HG03066 (cell line): ENCODE measurements at regions not wholly inside any gene's neighbourhood (a gene's known extent, or its start where the extent isn't known, plus 50 kb on each side); places are given as distances from the start of the nearest gene placed in this dataset.

Experiments used
- ATAC-seq: cut with Tn5 transposase; IDR thresholded peaks from one replicate; pipeline ENCODE4 v1.9.1; 2021; ENCODE audit warnings: low read depth; ENCODE audit not compliant: unreplicated experiment

DNA sequence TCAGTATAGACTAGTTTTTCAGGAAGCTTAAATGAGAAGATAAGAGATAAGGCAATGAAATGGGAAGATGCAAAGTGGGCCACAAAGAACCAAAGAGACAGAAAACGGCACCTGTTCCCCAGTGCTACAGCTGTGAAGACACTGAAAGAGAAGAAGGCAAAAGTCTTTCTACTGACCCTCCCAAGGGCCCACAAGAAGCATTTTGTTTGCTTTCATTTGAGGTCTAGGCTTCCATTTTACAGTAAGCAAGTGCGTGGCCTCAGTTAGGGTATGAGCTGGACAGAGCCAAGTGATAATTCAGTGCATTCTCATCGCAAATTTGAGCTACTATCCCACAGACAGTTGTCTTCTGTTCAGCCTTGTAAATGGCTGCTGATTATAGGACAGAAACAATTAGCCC lies 53.4 kb upstream of the STK17B start:
- ATAC-seq: no peak

DNA sequence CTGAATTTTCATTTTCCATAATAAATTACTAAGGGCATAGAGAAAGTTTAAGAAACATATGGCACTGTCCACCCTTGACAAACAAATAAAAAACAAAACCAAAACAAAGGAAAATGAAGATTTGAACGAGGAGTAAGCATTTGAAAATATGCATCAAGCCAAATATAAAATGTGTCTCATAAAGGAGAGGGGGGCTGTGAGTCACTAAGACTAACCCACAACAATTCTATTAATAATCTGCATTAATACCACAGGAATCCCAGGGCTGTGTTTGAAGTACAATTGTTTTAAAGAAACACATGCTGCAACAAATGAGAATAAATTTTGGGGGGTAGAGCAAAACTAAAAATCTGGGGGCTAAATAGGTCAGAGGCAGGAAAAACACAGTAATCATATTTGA lies 53.8 kb upstream of the STK17B start:
- no peak for ATAC-seq

GRCh38 chr2:196226058-196226706 lies 54.8 kb upstream of the STK17B start:
- no peak for ATAC-seq

- ATAC-seq: no peak
Observed at GRCh38 chr2:196226707-196227065, 55.3 kb upstream of the STK17B start.

GRCh38 chr2:196229013-196229412 lies 57.6 kb upstream of the STK17B start:
- no peak for ATAC-seq

GRCh38 chr2:196230061-196230854 lies 58.9 kb upstream of the STK17B start:
- ATAC-seq: no peak

GRCh38 chr2:196233021-196233804 lies 61.8 kb upstream of the STK17B start:
- ATAC-seq: peak; percentile 16

GRCh38 chr2:196233805-196234475 lies 62.6 kb upstream of the STK17B start:
- peak; percentile 80 for ATAC-seq

DNA sequence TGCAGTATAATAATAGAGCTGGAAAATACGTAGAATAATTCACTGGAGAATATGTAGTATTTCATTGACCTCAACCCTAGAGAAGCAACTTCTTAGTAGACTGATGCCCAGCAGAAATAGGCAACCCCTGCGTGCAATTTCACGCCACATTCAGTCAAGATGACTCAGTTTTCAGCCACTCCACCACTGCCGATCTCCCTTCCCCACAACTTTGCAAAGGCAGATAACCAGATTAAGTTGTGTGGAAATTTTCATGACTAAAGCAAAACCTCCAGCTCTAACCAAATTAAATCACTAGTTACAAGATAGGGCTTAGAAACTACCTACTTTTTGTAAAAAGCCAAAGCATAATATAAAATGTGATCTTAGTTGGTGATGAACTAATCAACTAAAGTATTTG lies 63.3 kb upstream of the STK17B start:
- ATAC-seq: no peak

GRCh38 chr2:196238836-196239380 lies 67.5 kb upstream of the STK17B start:
- no peak for ATAC-seq

- ATAC-seq: peak; percentile 76
Observed at GRCh38 chr2:196239622-196240587, 68.5 kb upstream of the STK17B start.

- no peak for ATAC-seq
Observed at GRCh38 chr2:196241175-196241574, 69.8 kb upstream of the STK17B start.

DNA sequence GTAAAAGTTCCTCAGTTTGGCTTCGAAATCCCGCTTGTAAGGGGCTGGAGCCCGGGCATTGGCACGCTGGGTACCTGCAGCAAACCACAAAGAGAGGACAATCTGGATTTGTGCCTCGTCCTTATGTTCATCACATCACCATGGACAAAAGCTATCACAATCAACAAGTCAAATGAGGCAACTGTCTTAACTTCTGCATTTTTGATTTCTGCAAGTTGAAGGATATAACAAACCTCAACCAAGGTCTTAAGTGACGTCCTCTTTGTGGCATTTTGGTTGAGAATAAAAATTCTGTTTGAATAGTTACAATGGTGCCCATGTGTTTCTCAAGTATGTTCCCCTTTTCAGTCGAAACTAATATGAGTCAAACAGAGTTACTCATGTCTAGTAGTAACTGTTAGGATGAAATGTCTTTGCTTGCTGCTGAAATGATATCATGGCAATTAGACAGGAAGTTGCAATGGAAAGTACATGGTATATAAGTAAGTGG lies 70.8 kb upstream of the STK17B start:
- ATAC-seq: peak; percentile 72

GRCh38 chr2:196244516-196244915 lies 73.1 kb upstream of the STK17B start:
- ATAC-seq: no peak

- no peak for ATAC-seq
Observed at GRCh38 chr2:196244966-196245365, 73.6 kb upstream of the STK17B start.

- ATAC-seq: no peak
Observed at GRCh38 chr2:196245378-196246140, 74.2 kb upstream of the STK17B start.

- ATAC-seq: no peak
Observed at GRCh38 chr2:196247114-196247975, 76.0 kb upstream of the STK17B start.

GRCh38 chr2:196247976-196248280 lies 76.5 kb upstream of the STK17B start:
- ATAC-seq: no peak
